Immature natural killer cell (primary cell): ENCODE measurements at regions not wholly inside any gene's neighbourhood (a gene's known extent, or its start where the extent isn't known, plus 50 kb on each side); places are given as distances from the start of the nearest gene placed in this dataset.

ENCODE experiments used
- DNase-seq, 3 donors: peaks; one replicate each; pipeline ENCODE4 v3.0.0; 2022; ENCODE audit warnings: mixed read lengths in 1 of 3
- H3K27ac Mint-ChIP-seq, 6 donors: one replicate each; pipeline ENCODE4 v1.8.0; 2020; ENCODE audit warnings: mixed read lengths in 6 of 6, mild to moderate bottlenecking in 5 of 6, inconsistent platforms in 4 of 6, moderate library complexity in 3 of 6
- H3K27me3 Mint-ChIP-seq, 3 donors: one replicate each; pipeline ENCODE4 v1.8.0; 2020 to 2021; ENCODE audit warnings: low read depth in 3 of 3, mild to moderate bottlenecking in 3 of 3, mixed read lengths in 3 of 3, moderate library complexity in 3 of 3, inconsistent platforms in 1 of 3
- H3K36me3 Mint-ChIP-seq, 3 donors: one replicate each; pipeline ENCODE4 v1.8.0; 2020; ENCODE audit warnings: mixed read lengths in 3 of 3, inconsistent platforms in 2 of 3, mild to moderate bottlenecking in 2 of 3
- H3K4me1 Mint-ChIP-seq, 2 donors: one replicate each; pipeline ENCODE4 v1.8.0; 2020; ENCODE audit warnings: inconsistent platforms in 2 of 2, mild to moderate bottlenecking in 2 of 2, mixed read lengths in 2 of 2, moderate library complexity in 1 of 2
- H3K4me3 Mint-ChIP-seq, 5 donors: one replicate each; pipeline ENCODE4 v1.8.0; 2020; ENCODE audit warnings: mild to moderate bottlenecking in 5 of 5, mixed read lengths in 5 of 5, inconsistent platforms in 3 of 5, moderate library complexity in 3 of 5
- H3K9me3 Mint-ChIP-seq, 6 donors: one replicate each; pipeline ENCODE4 v1.8.0; 2020; ENCODE audit warnings: mild to moderate bottlenecking in 6 of 6, mixed read lengths in 6 of 6, inconsistent platforms in 4 of 6, moderate library complexity in 3 of 6

DNA sequence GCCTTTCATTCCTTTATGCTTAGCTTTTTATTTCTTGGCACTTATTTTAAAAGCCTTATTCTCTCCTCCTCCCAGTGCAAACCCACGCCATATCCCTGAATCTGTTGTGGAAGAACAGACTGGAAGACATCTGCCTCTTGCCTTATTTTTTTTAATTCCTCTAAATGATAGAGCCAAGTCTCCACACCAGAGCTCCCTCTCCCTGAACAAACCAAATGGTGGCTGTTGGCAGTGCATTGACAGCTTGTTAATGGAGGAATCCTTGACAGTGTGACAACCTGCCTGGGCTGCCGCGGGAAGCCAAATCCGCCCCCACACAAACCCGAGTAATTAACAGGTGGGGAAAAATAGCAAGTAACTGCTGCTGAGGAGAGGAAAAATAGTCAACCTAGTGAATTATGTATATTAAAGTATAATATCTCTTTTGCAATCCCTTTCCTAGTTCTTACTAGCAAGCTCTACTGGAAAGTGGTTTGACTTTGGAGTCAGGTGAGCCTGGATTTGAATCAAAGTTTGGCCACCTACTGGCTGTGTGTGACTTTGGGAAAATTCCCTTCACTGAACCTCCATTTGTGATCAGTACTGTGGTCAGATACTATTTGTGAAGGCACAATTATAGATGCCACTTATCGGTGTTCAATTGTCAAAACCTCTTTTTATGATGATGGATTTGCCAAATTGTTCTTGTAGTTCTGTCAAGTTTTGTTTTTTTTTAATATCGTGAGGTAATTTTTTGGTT is 589.6 kb downstream of the PDCD6IP start:
- H3K4me1 Mint-ChIP-seq, result no peaks in the 10 kb centered on the region
- no peaks in the 10 kb centered on the region for H3K36me3 Mint-ChIP-seq
- no peak overlapping the region for H3K4me3 Mint-ChIP-seq
- no peak overlapping the region for H3K27ac Mint-ChIP-seq
- H3K9me3 Mint-ChIP-seq, result peaks cover 0 to 3% (median 0%) of the 10 kb centered on the region in 6 donors
- H3K27me3 Mint-ChIP-seq, result peaks cover 0 to 2% (median 0%) of the 10 kb centered on the region in 3 donors
- DNase-seq, result no peak

DNA sequence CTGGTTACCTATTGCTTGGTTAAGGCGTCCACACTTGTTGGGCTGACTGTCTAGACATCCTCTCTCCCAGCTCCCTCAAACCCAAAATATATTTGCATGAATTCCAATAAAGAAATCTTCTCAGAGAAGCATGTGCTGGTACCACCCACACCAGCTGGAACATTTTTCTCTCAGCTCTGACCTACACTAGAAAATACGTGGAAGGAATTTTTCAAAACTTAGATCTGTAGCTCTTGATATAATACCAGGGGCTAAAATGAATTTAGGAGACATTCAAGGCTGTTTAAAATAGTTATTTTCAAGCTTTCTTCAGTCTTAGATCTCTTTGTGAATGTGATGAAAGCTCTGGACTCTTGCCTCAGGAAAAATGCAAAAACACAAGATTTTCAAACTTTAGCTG is 590.4 kb downstream of the PDCD6IP start:
- H3K4me1 Mint-ChIP-seq, result no peaks in the 10 kb centered on the region
- H3K9me3 Mint-ChIP-seq, result peaks cover 0 to 3% (median 0%) of the 10 kb centered on the region in 6 donors
- no peak overlapping the region for H3K4me3 Mint-ChIP-seq
- no peaks in the 10 kb centered on the region for H3K36me3 Mint-ChIP-seq
- no peak for DNase-seq
- H3K27ac Mint-ChIP-seq, result no peak overlapping the region
- H3K27me3 Mint-ChIP-seq, result peaks cover 0 to 4% (median 1%) of the 10 kb centered on the region in 3 donors

DNA sequence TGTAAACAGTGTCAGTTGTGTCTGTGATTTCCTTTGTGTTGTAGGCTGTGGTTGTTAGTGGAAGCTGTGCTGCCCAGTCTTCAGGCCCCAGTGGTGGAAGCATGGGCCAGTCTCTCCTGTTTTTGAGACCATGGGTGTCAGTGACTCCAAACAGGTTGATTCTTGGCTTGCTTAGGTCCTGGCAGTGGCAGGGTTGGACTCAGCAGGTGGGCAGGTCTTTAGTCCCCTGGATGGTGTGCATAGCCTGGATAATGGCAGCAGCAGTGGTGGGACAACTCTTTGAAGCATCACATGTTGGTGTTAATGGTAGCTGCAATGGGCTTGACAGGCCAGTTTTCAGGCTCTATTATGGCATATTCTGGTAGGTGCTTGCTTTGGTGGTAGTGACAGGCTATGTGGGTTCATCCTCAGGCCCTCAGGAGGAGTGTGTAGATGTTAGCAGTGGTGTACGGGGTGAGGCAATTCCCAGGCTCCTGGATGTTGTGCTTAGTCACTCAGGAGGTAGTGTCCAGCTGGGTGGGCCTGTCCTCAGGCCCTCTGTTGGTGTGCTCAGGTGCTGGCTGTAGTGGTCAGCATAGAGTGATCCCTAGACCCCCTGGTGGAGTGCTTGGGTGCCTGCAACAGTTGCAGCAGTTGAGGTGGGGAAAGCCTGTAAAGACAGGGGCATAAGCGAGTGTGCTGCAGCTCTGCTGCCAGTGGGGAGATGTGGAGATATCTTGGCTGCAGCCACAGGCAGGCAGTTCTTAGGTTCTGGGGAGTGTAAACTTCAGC is 596.7 kb downstream of the PDCD6IP start:
- H3K9me3 Mint-ChIP-seq, result peaks cover 0 to 2% (median 0%) of the 10 kb centered on the region in 6 donors
- H3K36me3 Mint-ChIP-seq, result peaks cover 0 to 4% (median 0%) of the 10 kb centered on the region in 3 donors
- H3K4me3 Mint-ChIP-seq, result no peak overlapping the region
- H3K4me1 Mint-ChIP-seq, result no peaks in the 10 kb centered on the region
- no peak overlapping the region for H3K27ac Mint-ChIP-seq
- no peak for DNase-seq
- peaks cover 2 to 8% (median 3%) of the 10 kb centered on the region in 3 donors for H3K27me3 Mint-ChIP-seq

DNA sequence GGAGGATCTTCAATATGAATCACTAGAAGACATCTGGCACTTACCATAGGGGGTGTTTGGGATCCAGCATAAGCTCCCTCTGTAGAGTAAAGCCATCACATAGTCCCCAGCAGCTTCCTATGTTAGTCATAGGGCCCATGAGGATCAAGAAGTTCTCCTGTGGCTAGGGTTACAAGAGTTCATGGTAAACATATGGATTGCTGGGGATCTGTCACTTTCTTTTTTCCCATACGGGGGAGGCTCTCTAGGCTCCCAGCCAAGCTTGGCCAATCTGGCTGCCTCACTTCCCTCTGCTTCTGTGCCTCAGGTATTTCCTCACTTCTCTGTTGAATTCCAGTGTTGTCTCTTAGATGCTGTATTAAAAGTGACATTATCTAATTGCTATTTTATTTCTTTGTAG is 597.9 kb downstream of the PDCD6IP start:
- Mint-ChIP-seq H3K27ac (no peak overlapping the region), H3K36me3 (peaks cover 0 to 4% (median 0%) of the 10 kb centered on the region in 3 donors), H3K4me3 (no peak overlapping the region), H3K27me3 (peaks cover 2 to 8% (median 3%) of the 10 kb centered on the region in 3 donors), H3K9me3 (peaks cover 0 to 7% (median 1%) of the 10 kb centered on the region in 6 donors), H3K4me1 (no peaks in the 10 kb centered on the region)
- DNase-seq, result no peak

DNA sequence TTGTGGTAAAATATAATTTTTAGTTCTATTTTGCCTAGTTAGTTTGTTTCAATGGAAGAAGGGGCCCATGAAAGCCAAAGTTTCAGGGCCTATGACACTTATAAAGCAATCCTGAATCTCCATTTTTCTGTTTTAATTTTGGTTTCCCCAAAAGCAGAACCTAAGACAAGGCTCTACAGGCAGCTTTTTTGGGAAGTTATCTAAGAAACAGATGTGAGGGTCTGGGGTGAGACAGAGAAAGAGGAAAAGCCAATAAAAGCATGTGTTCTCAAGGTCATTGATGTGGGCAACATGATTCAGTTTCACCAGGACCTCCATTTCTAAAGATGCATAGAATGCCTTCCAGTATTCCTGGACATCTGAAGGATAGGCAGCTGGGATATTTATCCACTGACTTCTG is 598.5 kb downstream of the PDCD6IP start:
- Mint-ChIP-seq H3K27ac (no peak overlapping the region), H3K27me3 (peaks cover 2 to 8% (median 3%) of the 10 kb centered on the region in 3 donors)
- DNase-seq, result no peak

DNA sequence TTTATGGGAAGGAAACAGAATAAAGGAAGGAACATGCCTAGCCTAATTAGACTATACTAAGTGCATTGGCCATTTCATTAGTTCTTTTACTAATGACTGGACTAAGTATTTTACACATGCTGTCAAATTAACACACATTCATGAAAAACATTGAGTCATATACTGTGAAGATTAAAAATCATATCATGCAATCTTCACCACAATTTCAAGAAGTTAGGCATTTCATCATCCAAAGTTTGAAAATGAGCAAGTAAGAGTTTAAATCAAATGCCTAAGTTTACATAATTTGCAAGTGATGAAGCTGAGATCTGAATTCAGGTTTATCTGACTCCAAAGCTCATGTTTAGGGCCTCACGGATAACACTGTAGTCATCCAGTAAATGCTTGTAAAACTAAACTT is 601.0 kb downstream of the PDCD6IP start:
- H3K27me3 Mint-ChIP-seq, result peaks cover 0 to 5% (median 3%) of the 10 kb centered on the region in 3 donors
- H3K36me3 Mint-ChIP-seq, result peaks cover 0 to 4% (median 0%) of the 10 kb centered on the region in 3 donors
- peaks cover 0 to 7% (median 1%) of the 10 kb centered on the region in 6 donors for H3K9me3 Mint-ChIP-seq
- no peak for DNase-seq
- no peaks in the 10 kb centered on the region for H3K4me1 Mint-ChIP-seq
- H3K27ac Mint-ChIP-seq, result no peak overlapping the region
- H3K4me3 Mint-ChIP-seq, result no peak overlapping the region

More for the DNA sequence above, 598.5 kb downstream of the PDCD6IP start:
- peaks cover 0 to 7% (median 1%) of the 10 kb centered on the region in 6 donors for H3K9me3 Mint-ChIP-seq
- no peak overlapping the region for H3K4me3 Mint-ChIP-seq
- peaks cover 0 to 4% (median 0%) of the 10 kb centered on the region in 3 donors for H3K36me3 Mint-ChIP-seq
- H3K4me1 Mint-ChIP-seq, result no peaks in the 10 kb centered on the region

DNA sequence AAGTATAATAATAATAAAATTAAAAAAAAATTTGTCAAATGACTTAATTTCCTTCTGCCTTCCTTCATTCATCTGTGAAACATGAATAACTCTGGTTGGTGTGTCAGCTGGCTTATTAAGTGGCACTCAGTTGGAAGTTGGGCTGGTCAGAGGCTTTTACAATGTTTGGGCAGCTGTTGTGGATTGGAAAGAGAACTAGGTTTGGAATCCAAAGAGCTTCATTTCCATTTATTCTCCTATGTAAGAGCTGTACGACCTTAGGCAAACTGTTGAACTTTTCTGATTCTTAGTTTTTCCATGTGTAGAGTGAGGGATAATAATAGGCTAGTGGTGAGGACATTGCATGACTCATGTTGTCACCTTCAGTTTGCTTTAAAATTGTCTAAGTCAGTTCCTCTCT is 606.7 kb downstream of the PDCD6IP start:
- no peak overlapping the region for H3K4me3 Mint-ChIP-seq
- no peaks in the 10 kb centered on the region for H3K4me1 Mint-ChIP-seq
- no peaks in the 10 kb centered on the region for H3K36me3 Mint-ChIP-seq
- no peaks in the 10 kb centered on the region for H3K27me3 Mint-ChIP-seq
- DNase-seq, result no peak
- H3K27ac Mint-ChIP-seq, result no peak overlapping the region
- H3K9me3 Mint-ChIP-seq, result peaks cover 0 to 11% (median 0%) of the 10 kb centered on the region in 6 donors

DNA sequence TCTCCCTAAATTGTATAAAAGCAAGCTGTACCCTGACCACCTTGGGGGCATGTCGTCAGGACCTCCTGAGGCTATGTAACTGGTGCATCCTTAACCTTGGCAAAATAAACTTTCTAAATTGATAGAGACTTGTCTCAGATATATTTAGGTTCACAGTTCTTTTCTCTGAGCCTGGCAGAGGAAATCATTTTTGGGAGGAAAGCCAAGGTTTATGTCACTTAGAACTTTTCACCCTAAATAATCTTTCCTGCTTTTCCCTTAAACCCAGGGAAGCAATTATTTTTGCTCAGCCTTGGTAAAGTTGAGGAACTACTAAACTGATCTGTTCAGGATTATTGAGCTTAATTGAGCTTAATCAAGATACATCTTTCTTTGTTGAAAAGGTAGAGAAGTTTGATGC is 608.9 kb downstream of the PDCD6IP start:
- Mint-ChIP-seq H3K27ac (no peak overlapping the region), H3K4me3 (no peak overlapping the region), H3K36me3 (no peaks in the 10 kb centered on the region), H3K27me3 (no peaks in the 10 kb centered on the region), H3K4me1 (no peaks in the 10 kb centered on the region), H3K9me3 (peaks cover 0 to 3% (median 0%) of the 10 kb centered on the region in 6 donors)
- no peak for DNase-seq

DNA sequence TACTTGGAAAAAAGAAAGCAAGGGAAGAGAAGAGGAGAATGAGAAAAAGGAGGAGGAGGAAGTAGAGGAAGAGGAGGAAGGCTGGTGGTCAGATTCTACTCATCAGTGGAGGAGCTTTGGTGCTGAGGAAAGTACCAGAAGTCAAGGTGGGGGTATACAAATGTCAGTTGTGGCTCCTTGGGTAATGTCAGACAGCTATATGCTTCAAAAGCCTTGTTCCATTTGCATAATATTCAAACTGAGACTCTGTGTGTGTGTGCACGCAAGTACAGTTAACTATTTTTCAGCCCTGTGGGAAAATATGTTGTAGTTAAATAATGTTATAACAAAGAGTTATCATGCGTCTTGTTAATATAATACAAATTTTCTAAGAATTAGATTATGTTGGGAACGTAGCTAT is 609.7 kb downstream of the PDCD6IP start:
- Mint-ChIP-seq H3K27ac (no peak overlapping the region), H3K36me3 (no peaks in the 10 kb centered on the region), H3K4me3 (no peak overlapping the region), H3K4me1 (no peaks in the 10 kb centered on the region), H3K27me3 (no peaks in the 10 kb centered on the region), H3K9me3 (peaks cover 0 to 3% (median 0%) of the 10 kb centered on the region in 6 donors)
- DNase-seq, result no peak

DNA sequence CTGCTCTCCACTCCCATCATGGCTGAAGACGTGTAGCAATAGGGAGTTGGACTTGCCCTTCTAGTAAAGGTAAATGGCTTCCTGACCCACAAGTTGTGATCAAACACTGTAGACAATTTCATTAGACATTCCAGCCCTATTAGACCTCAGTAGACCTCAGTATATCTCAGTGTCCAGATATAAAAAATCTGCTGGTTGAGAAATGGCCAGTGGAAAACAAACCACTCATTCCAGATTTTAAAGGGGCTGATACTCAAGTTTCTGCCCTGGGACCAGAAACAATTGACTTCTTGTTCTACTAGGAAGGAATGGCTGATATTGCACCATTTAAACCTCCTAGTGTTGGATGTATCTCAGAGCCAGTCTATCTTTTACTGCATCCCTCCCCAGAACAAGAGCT is 613.2 kb downstream of the PDCD6IP start:
- Mint-ChIP-seq H3K27ac (no peak overlapping the region), H3K9me3 (no peaks in the 10 kb centered on the region), H3K27me3 (no peaks in the 10 kb centered on the region), H3K4me1 (no peaks in the 10 kb centered on the region), H3K36me3 (no peaks in the 10 kb centered on the region), H3K4me3 (no peak overlapping the region)
- DNase-seq, result no peak

DNA sequence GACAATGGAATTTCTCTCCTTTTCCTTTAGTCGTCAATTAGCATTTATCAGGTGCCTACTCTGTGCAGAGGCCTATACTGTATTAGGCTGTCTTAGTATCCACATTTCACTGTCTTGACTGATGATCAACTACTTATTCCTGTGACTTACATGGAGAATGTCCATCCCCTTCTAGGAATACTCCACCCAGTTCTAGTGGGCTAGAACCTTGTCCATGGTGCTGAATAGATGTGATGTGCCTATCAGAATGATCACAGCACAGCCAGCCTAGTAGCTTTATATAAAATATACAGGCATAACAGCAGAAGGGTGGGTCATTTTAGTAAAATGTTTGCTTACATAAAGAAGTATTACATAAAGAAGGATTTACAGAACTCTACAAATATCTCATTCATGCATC is 621.4 kb downstream of the PDCD6IP start:
- DNase-seq, result no peak
- H3K36me3 Mint-ChIP-seq, result no peaks in the 10 kb centered on the region
- H3K9me3 Mint-ChIP-seq, result peaks cover 0 to 6% (median 0%) of the 10 kb centered on the region in 6 donors
- no peaks in the 10 kb centered on the region for H3K27me3 Mint-ChIP-seq
- no peak overlapping the region for H3K27ac Mint-ChIP-seq
- H3K4me3 Mint-ChIP-seq, result no peak overlapping the region
- H3K4me1 Mint-ChIP-seq, result no peaks in the 10 kb centered on the region

DNA sequence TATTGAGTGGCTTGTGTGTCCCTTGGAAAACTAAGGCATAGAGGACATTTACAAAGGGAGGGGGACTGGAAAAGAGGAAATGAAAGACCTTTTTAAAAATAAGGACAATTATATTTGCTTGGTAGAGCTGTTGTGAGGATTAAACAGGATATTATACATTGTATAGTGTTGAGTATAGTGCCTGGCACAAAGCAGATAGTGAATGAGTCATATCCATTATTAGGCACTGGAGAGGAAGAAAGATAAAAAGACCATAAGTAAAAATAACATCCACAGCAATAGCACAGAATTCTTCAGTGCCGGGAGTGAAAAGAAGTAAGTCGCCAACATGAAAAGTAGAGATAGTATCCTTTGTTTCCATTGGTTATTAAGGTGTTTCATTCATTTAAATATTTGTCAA is 623.3 kb downstream of the PDCD6IP start:
- H3K4me1 Mint-ChIP-seq, result no peaks in the 10 kb centered on the region
- no peaks in the 10 kb centered on the region for H3K27me3 Mint-ChIP-seq
- peaks cover 0 to 6% (median 2%) of the 10 kb centered on the region in 6 donors for H3K9me3 Mint-ChIP-seq
- H3K4me3 Mint-ChIP-seq, result no peak overlapping the region
- H3K36me3 Mint-ChIP-seq, result no peaks in the 10 kb centered on the region
- H3K27ac Mint-ChIP-seq, result no peak overlapping the region
- no peak for DNase-seq

DNA sequence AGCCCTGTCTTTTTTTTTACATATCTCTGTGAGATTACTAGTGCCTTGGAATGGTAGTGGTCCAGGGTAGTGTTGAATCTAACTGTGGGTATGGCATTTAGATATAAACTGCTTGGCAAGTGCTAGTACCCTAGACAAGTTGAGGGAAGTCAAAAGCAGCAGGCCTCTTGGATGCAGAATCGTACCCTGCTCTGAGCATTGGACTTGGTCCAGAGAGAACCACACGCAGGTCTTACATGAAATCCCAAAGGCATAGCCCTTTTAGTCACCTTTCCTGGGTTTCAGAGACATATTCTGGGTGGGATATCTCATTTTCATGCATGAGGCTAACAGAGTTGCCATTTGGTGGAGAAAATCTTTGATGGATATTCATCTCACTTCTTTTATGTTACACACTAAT is 641.4 kb downstream of the PDCD6IP start:
- Mint-ChIP-seq H3K9me3 (peaks cover 3 to 11% (median 7%) of the 10 kb centered on the region in 6 donors), H3K4me3 (no peak overlapping the region), H3K4me1 (no peaks in the 10 kb centered on the region), H3K27ac (no peak overlapping the region), H3K36me3 (no peaks in the 10 kb centered on the region), H3K27me3 (peaks cover 0 to 2% (median 2%) of the 10 kb centered on the region in 3 donors)
- DNase-seq, result no peak

DNA sequence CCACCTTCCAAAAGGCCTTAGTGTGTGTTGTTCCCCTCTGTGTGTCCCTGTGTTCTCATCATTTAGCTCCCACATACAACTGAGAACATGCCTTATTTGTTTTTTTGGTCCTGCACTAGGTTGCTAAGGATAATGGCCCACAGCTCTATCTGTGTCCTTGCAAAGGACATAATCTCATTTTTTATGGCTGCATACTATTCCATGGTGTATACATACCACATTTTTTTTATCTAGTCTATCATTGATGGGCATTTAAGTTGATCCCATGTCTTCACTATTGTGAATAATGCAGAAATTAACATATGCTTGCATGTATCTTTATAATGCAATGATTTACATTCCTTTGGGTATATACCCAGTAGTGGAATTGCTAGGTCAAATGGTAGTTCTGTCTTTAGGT is 645.7 kb downstream of the PDCD6IP start:
- Mint-ChIP-seq H3K4me1 (no peaks in the 10 kb centered on the region), H3K27me3 (peaks cover 0 to 2% (median 2%) of the 10 kb centered on the region in 3 donors), H3K4me3 (no peak overlapping the region), H3K9me3 (peaks cover 7 to 24% (median 18%) of the 10 kb centered on the region in 6 donors), H3K27ac (no peak overlapping the region), H3K36me3 (no peaks in the 10 kb centered on the region)
- no peak for DNase-seq
